Liver (tissue), 8 donors: ENCODE measurements at regions not wholly inside any gene's neighbourhood (a gene's known extent, or its start where the extent isn't known, plus 50 kb on each side); places are given as distances from the start of the nearest gene placed in this dataset.

Source experiments
- DNase-seq: peaks from one replicate; pipeline ENCODE4 v3.0.0-alpha.2; 2017; ENCODE audit warnings: low spot score
- H3K27ac ChIP-seq, 2 donors: one replicate each; pipeline ENCODE4 v1.7.0; 2013; ENCODE audit warnings: inconsistent platforms in 2 of 2, low read length in 2 of 2, control low read depth in 1 of 2, low read depth in 1 of 2, mild to moderate bottlenecking in 1 of 2
- H3K27me3 ChIP-seq, 4 donors: one replicate each; pipeline versions ENCODE4 v1.6.1 to v1.7.0; 2013; ENCODE audit warnings: low read length in 3 of 4, inconsistent platforms in 1 of 4, mild to moderate bottlenecking in 1 of 4, moderate library complexity in 1 of 4; ENCODE audit not compliant: control insufficient read depth in 4 of 4, insufficient read depth in 4 of 4
- H3K36me3 ChIP-seq, 4 donors: one replicate each; pipeline versions ENCODE4 v1.6.1 to v1.7.0; 2013; ENCODE audit warnings: low read length in 3 of 4, mild to moderate bottlenecking in 3 of 4, low read depth in 1 of 4, moderate library complexity in 1 of 4; ENCODE audit not compliant: control insufficient read depth in 4 of 4, insufficient read depth in 3 of 4
- H3K4me1 ChIP-seq, 4 donors: one replicate each; pipeline versions ENCODE4 v1.6.1 to v1.7.0; 2013; ENCODE audit warnings: low read length in 3 of 4, mild to moderate bottlenecking in 3 of 4, moderate library complexity in 1 of 4; ENCODE audit not compliant: control insufficient read depth in 4 of 4, insufficient read depth in 4 of 4
- H3K4me3 ChIP-seq, 3 donors: one replicate each; pipeline versions ENCODE4 v1.6.1 to v1.7.0; 2013; ENCODE audit warnings: low read length in 3 of 3, control low read depth in 1 of 3, low read depth in 1 of 3, mild to moderate bottlenecking in 1 of 3
- H3K9ac ChIP-seq, 2 donors: one replicate each; pipeline ENCODE4 v1.7.0; 2013; ENCODE audit warnings: low read length in 2 of 2, mild to moderate bottlenecking in 2 of 2, moderate library complexity in 2 of 2, control low read depth in 1 of 2, low read depth in 1 of 2
- H3K9me3 ChIP-seq, 4 donors: one replicate each; pipeline versions ENCODE4 v1.6.1 to v1.7.0; 2013; ENCODE audit warnings: low read length in 3 of 4; ENCODE audit not compliant: control insufficient read depth in 4 of 4
- ATF3 ChIP-seq: IDR thresholded peaks from 2 replicates; pipeline ENCODE4 v1.6.1; 2016; ENCODE audit warnings: antibody characterized with exemption
- CTCF ChIP-seq: fragments of 150-350 bp; IDR thresholded peaks from 2 replicates; pipeline ENCODE4 v1.5.1; 2017; ENCODE audit warnings: improper control_type of control experiment, low read depth, low read length; ENCODE audit not compliant: missing input control
- EGR1 ChIP-seq, 2 donors: IDR thresholded peaks; 2 replicates each; pipeline ENCODE4 v1.6.1; 2016 to 2018; ENCODE audit warnings: antibody characterized with exemption in 2 of 2, low read depth in 2 of 2
- FOXA1 ChIP-seq: IDR thresholded peaks from 2 replicates; pipeline ENCODE4 v1.6.1; 2016; ENCODE audit warnings: antibody characterized with exemption
- FOXA2 ChIP-seq: IDR thresholded peaks from 2 replicates; pipeline ENCODE4 v1.6.1; 2016; ENCODE audit warnings: antibody characterized with exemption
- GABPA ChIP-seq, 2 donors: IDR thresholded peaks in 1 of 2; conservative IDR thresholded peaks in 1 of 2; 2 replicates each; pipeline ENCODE4 v1.6.1; 2016; ENCODE audit warnings: antibody characterized with exemption in 2 of 2, mild to moderate bottlenecking in 1 of 2, moderate library complexity in 1 of 2
- HNF4A ChIP-seq, 2 donors: conservative IDR thresholded peaks; 2 replicates each; pipeline ENCODE4 v1.6.1; 2016; ENCODE audit warnings: antibody characterized with exemption in 2 of 2, mild to moderate bottlenecking in 2 of 2
- HNF4G ChIP-seq: IDR thresholded peaks from 2 replicates; pipeline ENCODE4 v1.6.1; 2016; ENCODE audit warnings: antibody characterized with exemption
- JUND ChIP-seq, 2 donors: IDR thresholded peaks; 2 replicates each; pipeline ENCODE4 v1.6.1; 2016; ENCODE audit warnings: antibody characterized with exemption in 2 of 2
- NR2F2 ChIP-seq: IDR thresholded peaks from 2 replicates; pipeline ENCODE4 v1.6.1; 2016; ENCODE audit warnings: antibody characterized with exemption
- RAD21 ChIP-seq, 2 donors: IDR thresholded peaks; 2 replicates each; pipeline ENCODE4 v1.6.1; 2016; ENCODE audit warnings: antibody characterized with exemption in 2 of 2, mild to moderate bottlenecking in 2 of 2
- REST ChIP-seq: IDR thresholded peaks from 2 replicates; pipeline ENCODE4 v1.6.1; 2016; ENCODE audit warnings: antibody characterized with exemption, mild to moderate bottlenecking
- RXRA ChIP-seq, 2 donors: IDR thresholded peaks; 2 replicates each; pipeline ENCODE4 v1.6.1; 2017 to 2018; ENCODE audit warnings: antibody characterized with exemption in 2 of 2, mild to moderate bottlenecking in 1 of 2
- SP1 ChIP-seq: IDR thresholded peaks from 2 replicates; pipeline ENCODE4 v1.6.1; 2018; ENCODE audit warnings: antibody characterized with exemption, mild to moderate bottlenecking
- TAF1 ChIP-seq: conservative IDR thresholded peaks from 2 replicates; pipeline ENCODE4 v1.6.1; 2016; ENCODE audit warnings: antibody characterized with exemption, mild to moderate bottlenecking
- YY1 ChIP-seq: IDR thresholded peaks from 2 replicates; pipeline ENCODE4 v1.6.1; 2016; ENCODE audit warnings: antibody characterized with exemption, mild to moderate bottlenecking
- WGBS: extraction: QIAGEN DNeasy Blood & Tissue Kit; methylation state at CpG from one replicate; pipeline ENCODE4 v1.1.7; 2013; 5-methylcytosine and 5-hydroxymethylcytosine counted together
- TF ChIP-seq, protein P1 (sequence below): IDR thresholded peaks from 2 replicates; pipeline ENCODE4 v1.6.1; 2016; ENCODE audit warnings: antibody characterized with exemption
- TF ChIP-seq, protein P2 (sequence below): IDR thresholded peaks from 2 replicates; pipeline ENCODE4 v1.6.1; 2016; ENCODE audit warnings: antibody characterized with exemption
- donor health status: healthy.
- donor health status: healthy.
- donor health status: healthy.
- donor health status: healthy.
- donor health status: healthy.

GRCh38 chr21:16216288-16216962 is 486.6 kb downstream of the USP25 start (continued):
- TF ChIP-seq REST (no peak), EGR1 (IDR thresholded peaks at IDR 0.05; ENCODE audit: low read depth in 2 of 2) (no peak), CTCF (no peak), FOXA2 (no peak), NR2F2 (no peak)

- H3K36me3 ChIP-seq = no peaks in the 10 kb centered on the region
- no peaks in the 10 kb centered on the region for H3K9me3 ChIP-seq
- DNase-seq = no peak
- H3K4me3 ChIP-seq = no peak overlapping the region
- peak; percentile 90 to 94 for TF ChIP-seq JUND (IDR thresholded peaks at IDR 0.05)
- peak; percentile 15 for TF ChIP-seq GABPA (IDR thresholded peaks at IDR 0.05 in 1 of 2, conservative IDR thresholded peaks at IDR 0.05 in 1 of 2)
- TF ChIP-seq, protein P1, sequence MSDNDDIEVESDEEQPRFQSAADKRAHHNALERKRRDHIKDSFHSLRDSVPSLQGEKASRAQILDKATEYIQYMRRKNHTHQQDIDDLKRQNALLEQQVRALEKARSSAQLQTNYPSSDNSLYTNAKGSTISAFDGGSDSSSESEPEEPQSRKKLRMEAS = peak; percentile 73
- TF ChIP-seq RAD21 (IDR thresholded peaks at IDR 0.05) = peak; percentile 40 to 58
- TF ChIP-seq YY1 = peak; percentile 66
- peak; percentile 91 for TF ChIP-seq FOXA2
- TF ChIP-seq EGR1 (IDR thresholded peaks at IDR 0.05; ENCODE audit: low read depth in 2 of 2) = no peak
- TF ChIP-seq NR2F2 = peak; percentile 33
- peak; percentile 77 for TF ChIP-seq FOXA1
- TF ChIP-seq CTCF = no peak
- TF ChIP-seq HNF4G = peak; percentile 94
- peak; percentile 82 to 89 for TF ChIP-seq RXRA (IDR thresholded peaks at IDR 0.05)
- peak; percentile 57 for TF ChIP-seq ATF3
- TF ChIP-seq, protein P2, sequence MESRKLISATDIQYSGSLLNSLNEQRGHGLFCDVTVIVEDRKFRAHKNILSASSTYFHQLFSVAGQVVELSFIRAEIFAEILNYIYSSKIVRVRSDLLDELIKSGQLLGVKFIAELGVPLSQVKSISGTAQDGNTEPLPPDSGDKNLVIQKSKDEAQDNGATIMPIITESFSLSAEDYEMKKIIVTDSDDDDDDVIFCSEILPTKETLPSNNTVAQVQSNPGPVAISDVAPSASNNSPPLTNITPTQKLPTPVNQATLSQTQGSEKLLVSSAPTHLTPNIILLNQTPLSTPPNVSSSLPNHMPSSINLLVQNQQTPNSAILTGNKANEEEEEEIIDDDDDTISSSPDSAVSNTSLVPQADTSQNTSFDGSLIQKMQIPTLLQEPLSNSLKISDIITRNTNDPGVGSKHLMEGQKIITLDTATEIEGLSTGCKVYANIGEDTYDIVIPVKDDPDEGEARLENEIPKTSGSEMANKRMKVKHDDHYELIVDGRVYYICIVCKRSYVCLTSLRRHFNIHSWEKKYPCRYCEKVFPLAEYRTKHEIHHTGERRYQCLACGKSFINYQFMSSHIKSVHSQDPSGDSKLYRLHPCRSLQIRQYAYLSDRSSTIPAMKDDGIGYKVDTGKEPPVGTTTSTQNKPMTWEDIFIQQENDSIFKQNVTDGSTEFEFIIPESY = peak; percentile 86
- TF ChIP-seq SP1 = peak; percentile 93
- TF ChIP-seq HNF4A (conservative IDR thresholded peaks at IDR 0.05) = peak; percentile 99 to 100
- no peak for TF ChIP-seq TAF1
- TF ChIP-seq REST = peak; percentile 67
- no peaks in the 10 kb centered on the region for H3K27me3 ChIP-seq
- H3K27ac ChIP-seq = peak overlapping the region; percentile 59 to 66
- no peak overlapping the region for H3K9ac ChIP-seq
- H3K4me1 ChIP-seq = peaks cover 2 to 43% (median 22%) of the 10 kb centered on the region in 4 donors
- 36% methylated on average over 4 of the region's 4 CpGs for WGBS
Measured at GRCh38 chr21:16218682-16219343, 489.0 kb downstream of the USP25 start.
